ENCODE measurements at regions not wholly inside any gene's neighbourhood (a gene's known extent, or its start where the extent isn't known, plus 50 kb on each side); places are given as distances from the start of the nearest gene placed in this dataset.
"Not testable (repeated sequence)": the region's sequence is repeated elsewhere in the genome, so short reads cannot be mapped to it uniquely, and the experiment has no call there.

- TF ChIP-seq POLR2A, CTCF (IDR thresholded peaks at IDR 0.05): not testable (repeated sequence)
Observed at GRCh38 chr5:54787910-54788309, 197.5 kb downstream of the ESM1 start.

Measured in Peyer's patch (tissue), 4 donors.